Lower lobe of right lung (tissue), 2 donors: ENCODE measurements at regions not wholly inside any gene's neighbourhood (a gene's known extent, or its start where the extent isn't known, plus 50 kb on each side); places are given as distances from the start of the nearest gene placed in this dataset.

Experiments used
- ATAC-seq, 2 donors: fragments of 200-7000 bp; cut with Tn5 transposase; one replicate each; pipeline ENCODE4 v1.9.1; 2020 to 2022; ENCODE audit warnings: mild to moderate bottlenecking in 2 of 2, moderate library complexity in 2 of 2
- DNase-seq: peaks from one replicate; pipeline ENCODE4 v3.0.0-alpha.2; 2020
- H3K27ac ChIP-seq: fragments of 200-600 bp; one replicate; pipeline ENCODE4 v1.8.0; 2022
- H3K27me3 ChIP-seq: fragments of 200-600 bp; one replicate; pipeline ENCODE4 v1.8.0; 2022; ENCODE audit warnings: low read depth
- H3K36me3 ChIP-seq: fragments of 200-600 bp; one replicate; pipeline ENCODE4 v1.8.0; 2022; ENCODE audit warnings: mild to moderate bottlenecking
- H3K4me1 ChIP-seq: fragments of 200-600 bp; one replicate; pipeline ENCODE4 v1.8.0; 2022
- H3K4me3 ChIP-seq: fragments of 200-600 bp; one replicate; pipeline ENCODE4 v1.8.0; 2022; ENCODE audit warnings: mild to moderate bottlenecking
- H3K9me3 ChIP-seq: fragments of 200-600 bp; one replicate; pipeline ENCODE4 v1.8.0; 2022
- CTCF ChIP-seq: fragments of 200-600 bp; IDR thresholded peaks from one replicate; pipeline ENCODE4 v1.8.0; 2022; ENCODE audit warnings: antibody characterized with exemption, mild to moderate bottlenecking
- intact Hi-C: fragments of 100-400 bp; cut with DNase I; formaldehyde crosslinking; loops from one replicate; pipeline ENCODE4 v1.11.0; 2022
- donor health status: DM: no; HTN: yes; CAD: no; lungs with severe emphysema.

GRCh38 chr7:125490167-125490566, 560.5 kb upstream of the POT1 start:
- H3K4me1 ChIP-seq = no peaks in the 10 kb centered on the region
- no peak for DNase-seq
- no peak for TF ChIP-seq CTCF
- no peak overlapping the region for H3K4me3 ChIP-seq
- no peak overlapping the region for H3K27ac ChIP-seq
- no peaks in the 10 kb centered on the region for H3K9me3 ChIP-seq
- H3K36me3 ChIP-seq = no peaks in the 10 kb centered on the region
- no peaks in the 10 kb centered on the region for H3K27me3 ChIP-seq
- no peak for ATAC-seq
- intact Hi-C loops = no loop called here

GRCh38 chr7:125485223-125485622, 555.6 kb upstream of the POT1 start:
- no peaks in the 10 kb centered on the region for H3K36me3 ChIP-seq
- no peaks in the 10 kb centered on the region for H3K9me3 ChIP-seq
- no peak for TF ChIP-seq CTCF
- no peaks in the 10 kb centered on the region for H3K4me1 ChIP-seq
- no peak overlapping the region for H3K4me3 ChIP-seq
- no peak for ATAC-seq
- H3K27me3 ChIP-seq = no peaks in the 10 kb centered on the region
- no peak for DNase-seq
- intact Hi-C loops = no loop called here
- no peak overlapping the region for H3K27ac ChIP-seq

- H3K27me3 ChIP-seq = no peaks in the 10 kb centered on the region
- intact Hi-C loops = no loop called here
- no peak for TF ChIP-seq CTCF
- no peak for DNase-seq
- no peak for ATAC-seq
- no peaks in the 10 kb centered on the region for H3K4me1 ChIP-seq
- H3K9me3 ChIP-seq = no peaks in the 10 kb centered on the region
- H3K27ac ChIP-seq = no peak overlapping the region
- no peak overlapping the region for H3K4me3 ChIP-seq
- no peaks in the 10 kb centered on the region for H3K36me3 ChIP-seq
Observed at GRCh38 chr7:125484755-125485154, 555.1 kb upstream of the POT1 start.

- no peaks in the 10 kb centered on the region for H3K4me1 ChIP-seq
- no peak overlapping the region for H3K27ac ChIP-seq
- H3K36me3 ChIP-seq = no peaks in the 10 kb centered on the region
- H3K4me3 ChIP-seq = no peak overlapping the region
- H3K27me3 ChIP-seq = no peaks in the 10 kb centered on the region
- no peaks in the 10 kb centered on the region for H3K9me3 ChIP-seq
- intact Hi-C loops = no loop called here
- no peak for ATAC-seq
- TF ChIP-seq CTCF = no peak
- DNase-seq = no peak
Observed at GRCh38 chr7:125481323-125481722, 551.7 kb upstream of the POT1 start.

GRCh38 chr7:125480762-125481161, 551.1 kb upstream of the POT1 start:
- DNase-seq (no peak), ATAC-seq (no peak)
- intact Hi-C loops = no loop called here
- Histone ChIP-seq H3K27ac (no peak overlapping the region), H3K9me3 (no peaks in the 10 kb centered on the region), H3K4me3 (no peak overlapping the region), H3K36me3 (no peaks in the 10 kb centered on the region), H3K4me1 (no peaks in the 10 kb centered on the region), H3K27me3 (no peaks in the 10 kb centered on the region)
- TF ChIP-seq CTCF = no peak

- TF ChIP-seq CTCF = no peak
- DNase-seq (no peak), ATAC-seq (peak in 1 of 2 donors; percentile 17)
- Histone ChIP-seq H3K4me3 (no peak overlapping the region), H3K27me3 (no peaks in the 10 kb centered on the region), H3K9me3 (no peaks in the 10 kb centered on the region), H3K27ac (no peak overlapping the region), H3K36me3 (no peaks in the 10 kb centered on the region), H3K4me1 (no peaks in the 10 kb centered on the region)
- intact Hi-C loops = no loop called here
Observed at GRCh38 chr7:125468855-125469174, 539.2 kb upstream of the POT1 start.
